ENCODE measurements at regions not wholly inside any gene's neighbourhood (a gene's known extent, or its start where the extent isn't known, plus 50 kb on each side); places are given as distances from the start of the nearest gene placed in this dataset.

DNA sequence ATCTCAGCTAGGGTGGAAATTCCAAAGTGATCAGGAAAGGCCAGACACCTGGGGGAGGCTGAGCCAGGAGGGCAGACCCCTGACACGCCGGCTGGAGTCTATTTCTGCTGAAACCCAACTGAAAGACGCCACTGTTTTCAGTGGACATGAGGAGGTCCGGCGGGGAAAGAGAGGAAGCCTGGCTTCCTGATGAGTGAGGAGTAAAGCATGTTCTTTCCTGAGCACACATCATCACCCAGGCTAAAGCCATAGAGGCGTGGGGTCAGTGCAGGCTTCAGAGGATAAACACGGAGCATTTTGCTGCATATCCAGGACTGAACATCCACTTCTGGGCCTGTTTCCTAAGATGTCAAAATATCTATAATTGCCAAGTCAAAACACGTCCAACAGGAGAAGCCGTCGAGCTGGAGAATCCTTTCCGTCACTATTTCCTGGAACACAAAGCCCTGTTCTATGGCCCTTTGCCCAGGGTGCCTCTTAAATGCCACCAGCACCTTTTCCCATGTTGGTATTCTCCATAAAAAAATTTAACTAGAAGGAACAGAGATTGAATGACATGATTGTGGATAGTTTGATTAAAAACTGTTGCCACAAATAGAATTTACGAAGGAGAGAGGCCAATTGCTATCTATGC is 597.9 kb upstream of the ADAMTS16 start:
- TF ChIP-seq, protein P1, sequence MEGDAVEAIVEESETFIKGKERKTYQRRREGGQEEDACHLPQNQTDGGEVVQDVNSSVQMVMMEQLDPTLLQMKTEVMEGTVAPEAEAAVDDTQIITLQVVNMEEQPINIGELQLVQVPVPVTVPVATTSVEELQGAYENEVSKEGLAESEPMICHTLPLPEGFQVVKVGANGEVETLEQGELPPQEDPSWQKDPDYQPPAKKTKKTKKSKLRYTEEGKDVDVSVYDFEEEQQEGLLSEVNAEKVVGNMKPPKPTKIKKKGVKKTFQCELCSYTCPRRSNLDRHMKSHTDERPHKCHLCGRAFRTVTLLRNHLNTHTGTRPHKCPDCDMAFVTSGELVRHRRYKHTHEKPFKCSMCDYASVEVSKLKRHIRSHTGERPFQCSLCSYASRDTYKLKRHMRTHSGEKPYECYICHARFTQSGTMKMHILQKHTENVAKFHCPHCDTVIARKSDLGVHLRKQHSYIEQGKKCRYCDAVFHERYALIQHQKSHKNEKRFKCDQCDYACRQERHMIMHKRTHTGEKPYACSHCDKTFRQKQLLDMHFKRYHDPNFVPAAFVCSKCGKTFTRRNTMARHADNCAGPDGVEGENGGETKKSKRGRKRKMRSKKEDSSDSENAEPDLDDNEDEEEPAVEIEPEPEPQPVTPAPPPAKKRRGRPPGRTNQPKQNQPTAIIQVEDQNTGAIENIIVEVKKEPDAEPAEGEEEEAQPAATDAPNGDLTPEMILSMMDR (IDR thresholded peaks at IDR 0.05): no peak
- TF ChIP-seq POLR2A (IDR thresholded peaks at IDR 0.05) (no peak), POLR2AphosphoS5 (IDR thresholded peaks at IDR 0.05; ENCODE audit: insufficient read depth in 1 of 2, low read depth in 1 of 2) (no peak)
